HepG2 (cell line): ENCODE measurements at regions not wholly inside any gene's neighbourhood (a gene's known extent, or its start where the extent isn't known, plus 50 kb on each side); places are given as distances from the start of the nearest gene placed in this dataset.

ENCODE experiments used
- ATAC-seq: fragments of 200-7000 bp; cut with Tn5 transposase; 3 replicates; pipeline ENCODE4 v1.9.1; 2020; ENCODE audit warnings: mild to moderate bottlenecking, moderate library complexity
- BruUV-seq: library from RNA; stranded (reverse); fragments of 400-500 nt; replicated peaks from 2 replicates; lab custom pipeline; 2021; lab: Mats Ljungman, UMichigan
- CTCF ChIA-PET: fragments of 300-600 bp; formaldehyde crosslinking; extraction: SDS; loops from one replicate; lab custom pipeline; 2021; ENCODE audit warnings: low total read pairs, inconsistent platforms, low intra/inter-chr PET ratio; lab: Yijun Ruan, JAX
- POLR2A ChIA-PET: fragments of 350-600 bp; sonication (Branson Sonifier 250); formaldehyde crosslinking; loops from one replicate; lab custom pipeline; 2020; ENCODE audit warnings: antibody characterized with exemption, inconsistent platforms; lab: Yijun Ruan, JAX
- DNase-seq: peaks from one replicate; pipeline ENCODE4 v3.0.0-alpha.2; 2015; ENCODE audit warnings: low spot score
- FAIRE-seq: peaks from 3 replicates; lab custom pipeline; 2011; peaks lifted over from hg19 to GRCh38; lab: Jason Lieb, UNC
- H2AFZ ChIP-seq: one replicate; pipeline ENCODE4 v1.6.1; 2011; ENCODE audit warnings: low read length, inconsistent platforms
- H3K27ac ChIP-seq: fragments of 300-600 bp; 3 replicates; pipeline ENCODE4 v1.8.0; 2011; ENCODE audit warnings: mixed run types, mild to moderate bottlenecking, mixed read lengths, low read length, inconsistent platforms; ENCODE audit not compliant: insufficient read depth; ENCODE audit errors: extremely low read length
- H3K27me3 ChIP-seq, 2 experiments: fragments of 200-600 bp in 1 of 2; 2 replicates in 1 of 2; 3 replicates in 1 of 2; pipeline versions ENCODE4 v1.6.0 to v1.8.0; 2011; ENCODE audit warnings: low read length in 2 of 2, mild to moderate bottlenecking in 2 of 2, moderate library complexity in 2 of 2, inconsistent platforms in 1 of 2; ENCODE audit not compliant: insufficient read depth in 2 of 2, control insufficient read depth in 1 of 2
- H3K36me3 ChIP-seq, 2 experiments: fragments of 200-600 bp in 1 of 2; replicated peaks in 1 of 2; 2 replicates in 1 of 2; 3 replicates in 1 of 2; pipeline versions ENCODE4 v1.5.1 to v1.8.0; 2011; ENCODE audit warnings: low read length in 2 of 2, inconsistent platforms in 1 of 2; ENCODE audit not compliant: insufficient read depth in 2 of 2, control insufficient read depth in 1 of 2
- H3K4me1 ChIP-seq: 2 replicates; pipeline ENCODE4 v1.5.1; 2012; ENCODE audit warnings: low read length, inconsistent platforms; ENCODE audit not compliant: insufficient read depth
- H3K4me2 ChIP-seq: 2 replicates; pipeline ENCODE4 v1.6.0; 2011; ENCODE audit warnings: low read depth, low read length, inconsistent platforms
- H3K4me3 ChIP-seq, 3 experiments: fragments of 200-600 bp in 1 of 3; sonication (generic), shearing (Covaris generic) in 1 of 3; replicated peaks in 1 of 3; 2 replicates each; pipeline ENCODE4 v1.5.1; 2011 to 2016; ENCODE audit warnings: low read length in 3 of 3, inconsistent platforms in 2 of 3, low read depth in 2 of 3, mild to moderate bottlenecking in 2 of 3, control low read depth in 1 of 3, mixed read lengths in 1 of 3; ENCODE audit not compliant: insufficient read depth in 1 of 3
- H3K79me2 ChIP-seq: one replicate; pipeline ENCODE4 v1.6.1; 2011; ENCODE audit warnings: low read length, inconsistent platforms; ENCODE audit not compliant: insufficient read depth
- H3K9ac ChIP-seq: 2 replicates; pipeline ENCODE4 v1.6.0; 2011; ENCODE audit warnings: mild to moderate bottlenecking, low read depth, low read length, inconsistent platforms; ENCODE audit not compliant: insufficient read depth
- H3K9me3 ChIP-seq: 2 replicates; pipeline ENCODE4 v1.5.1; 2012; ENCODE audit warnings: mild to moderate bottlenecking, low read length
- H4K20me1 ChIP-seq: 2 replicates; pipeline ENCODE4 v1.6.0; 2011; ENCODE audit warnings: inconsistent platforms, mild to moderate bottlenecking, low read length, moderate library complexity; ENCODE audit not compliant: insufficient read depth
- CENPBD1 ChIP-seq: sonication (generic); formaldehyde crosslinking; IDR thresholded peaks from 2 replicates; pipeline ENCODE4 v1.8.0; 2022; ENCODE audit warnings: missing genetic modification reagents, low read depth, mild to moderate bottlenecking, borderline replicate concordance
- MXI1 ChIP-seq: IDR thresholded peaks from 3 replicates; pipeline ENCODE4 v1.6.1; 2012; ENCODE audit warnings: low read depth, low read length, inconsistent platforms, borderline replicate concordance
- NFRKB ChIP-seq: fragments of 450-650 bp; IDR thresholded peaks from 2 replicates; pipeline ENCODE4 v1.6.1; 2017
- RFXAP ChIP-seq: sonication (generic); formaldehyde crosslinking; IDR thresholded peaks from 2 replicates; pipeline ENCODE4 v1.4.0; 2020; ENCODE audit warnings: missing genetic modification reagents, borderline replicate concordance
- SIX1 ChIP-seq: sonication (generic); formaldehyde crosslinking; IDR thresholded peaks from 2 replicates; pipeline ENCODE4 v1.4.0; 2020; ENCODE audit warnings: missing genetic modification reagents, borderline replicate concordance
- ZBTB7A ChIP-seq: sonication (generic); formaldehyde crosslinking; IDR thresholded peaks from 2 replicates; pipeline ENCODE4 v1.8.0; 2022; ENCODE audit warnings: mild to moderate bottlenecking, missing genetic modification reagents
- ZFP1 ChIP-seq: IDR thresholded peaks from 2 replicates; pipeline ENCODE4 v1.6.1; 2016
- WGBS: methylation state at CpG from one replicate; pipeline ENCODE4 v1.1.6; 2017; ENCODE audit warnings: low lambda C conversion rate; 5-methylcytosine and 5-hydroxymethylcytosine counted together
- in situ Hi-C: cut with HindIII; loops from 2 replicates; pipeline ENCODE4 v1.10.0; 2017; ENCODE audit warnings: low pct_unique_long_range_greater_than_20kb; ENCODE audit not compliant: extremely low pct_ligation_motif_present
- intact Hi-C: fragments of 100-400 bp; cut with micrococcal nuclease; formaldehyde crosslinking; loops from one replicate; pipeline ENCODE4 v1.10.0; 2022; ENCODE audit not compliant: unreplicated experiment
- TF ChIP-seq, protein P1 (sequence below): sonication (generic); formaldehyde crosslinking; IDR thresholded peaks from 2 replicates; pipeline ENCODE4 v1.5.1; 2020; ENCODE audit warnings: mild to moderate bottlenecking, missing genetic modification reagents, borderline replicate concordance

- TF ChIP-seq, protein P1, sequence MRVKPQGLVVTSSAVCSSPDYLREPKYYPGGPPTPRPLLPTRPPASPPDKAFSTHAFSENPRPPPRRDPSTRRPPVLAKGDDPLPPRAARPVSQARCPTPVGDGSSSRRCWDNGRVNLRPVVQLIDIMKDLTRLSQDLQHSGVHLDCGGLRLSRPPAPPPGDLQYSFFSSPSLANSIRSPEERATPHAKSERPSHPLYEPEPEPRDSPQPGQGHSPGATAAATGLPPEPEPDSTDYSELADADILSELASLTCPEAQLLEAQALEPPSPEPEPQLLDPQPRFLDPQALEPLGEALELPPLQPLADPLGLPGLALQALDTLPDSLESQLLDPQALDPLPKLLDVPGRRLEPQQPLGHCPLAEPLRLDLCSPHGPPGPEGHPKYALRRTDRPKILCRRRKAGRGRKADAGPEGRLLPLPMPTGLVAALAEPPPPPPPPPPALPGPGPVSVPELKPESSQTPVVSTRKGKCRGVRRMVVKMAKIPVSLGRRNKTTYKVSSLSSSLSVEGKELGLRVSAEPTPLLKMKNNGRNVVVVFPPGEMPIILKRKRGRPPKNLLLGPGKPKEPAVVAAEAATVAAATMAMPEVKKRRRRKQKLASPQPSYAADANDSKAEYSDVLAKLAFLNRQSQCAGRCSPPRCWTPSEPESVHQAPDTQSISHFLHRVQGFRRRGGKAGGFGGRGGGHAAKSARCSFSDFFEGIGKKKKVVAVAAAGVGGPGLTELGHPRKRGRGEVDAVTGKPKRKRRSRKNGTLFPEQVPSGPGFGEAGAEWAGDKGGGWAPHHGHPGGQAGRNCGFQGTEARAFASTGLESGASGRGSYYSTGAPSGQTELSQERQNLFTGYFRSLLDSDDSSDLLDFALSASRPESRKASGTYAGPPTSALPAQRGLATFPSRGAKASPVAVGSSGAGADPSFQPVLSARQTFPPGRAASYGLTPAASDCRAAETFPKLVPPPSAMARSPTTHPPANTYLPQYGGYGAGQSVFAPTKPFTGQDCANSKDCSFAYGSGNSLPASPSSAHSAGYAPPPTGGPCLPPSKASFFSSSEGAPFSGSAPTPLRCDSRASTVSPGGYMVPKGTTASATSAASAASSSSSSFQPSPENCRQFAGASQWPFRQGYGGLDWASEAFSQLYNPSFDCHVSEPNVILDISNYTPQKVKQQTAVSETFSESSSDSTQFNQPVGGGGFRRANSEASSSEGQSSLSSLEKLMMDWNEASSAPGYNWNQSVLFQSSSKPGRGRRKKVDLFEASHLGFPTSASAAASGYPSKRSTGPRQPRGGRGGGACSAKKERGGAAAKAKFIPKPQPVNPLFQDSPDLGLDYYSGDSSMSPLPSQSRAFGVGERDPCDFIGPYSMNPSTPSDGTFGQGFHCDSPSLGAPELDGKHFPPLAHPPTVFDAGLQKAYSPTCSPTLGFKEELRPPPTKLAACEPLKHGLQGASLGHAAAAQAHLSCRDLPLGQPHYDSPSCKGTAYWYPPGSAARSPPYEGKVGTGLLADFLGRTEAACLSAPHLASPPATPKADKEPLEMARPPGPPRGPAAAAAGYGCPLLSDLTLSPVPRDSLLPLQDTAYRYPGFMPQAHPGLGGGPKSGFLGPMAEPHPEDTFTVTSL (CRISPR knock-in tag) = no peak
- TF ChIP-seq RFXAP (CRISPR knock-in tag) (no peak), NFRKB (no peak), ZFP1 (CRISPR knock-in tag) (no peak), ZBTB7A (no peak), CENPBD1 (CRISPR knock-in tag) (no peak), SIX1 (CRISPR knock-in tag) (no peak), MXI1 (no peak)
- intact Hi-C loops = no loop called here
- Histone ChIP-seq H3K36me3 (no peaks in the 10 kb centered on the region), H3K9ac (no peak overlapping the region), H3K79me2 (no peaks in the 10 kb centered on the region), H3K27me3 (no peaks in the 10 kb centered on the region), H2AFZ (no peak overlapping the region), H3K4me2 (no peak overlapping the region), H4K20me1 (no peaks in the 10 kb centered on the region), H3K9me3 (no peaks in the 10 kb centered on the region), H3K27ac (no peak overlapping the region), H3K4me1 (no peaks in the 10 kb centered on the region), H3K4me3 (no peak overlapping the region)
- DNase-seq = no peak
- in situ Hi-C loops = no loop called here
- FAIRE-seq = no peak
- ChIA-PET POLR2A (no interaction called here), CTCF (no interaction called here)
- no TSS peak for BruUV-seq
- WGBS = 58% methylated on average over 4 of the region's 4 CpGs
- ATAC-seq = no peak
Observed at GRCh38 chr3:159675285-159675684, 313.4 kb upstream of the IL12A start.
